AG04450 (cell line): ENCODE measurements at regions not wholly inside any gene's neighbourhood (a gene's known extent, or its start where the extent isn't known, plus 50 kb on each side); places are given as distances from the start of the nearest gene placed in this dataset.

Experiments
- CTCF ChIA-PET: fragments of 300-600, 350-600 bp; formaldehyde crosslinking; extraction: SDS; loops from one replicate; lab custom pipeline; 2022; ENCODE audit warnings: antibody characterized with exemption, inconsistent platforms; lab: Charles Lee
- POLR2A ChIA-PET: fragments of 350-600 bp; formaldehyde crosslinking; extraction: SDS; loops from one replicate; lab custom pipeline; 2021; ENCODE audit warnings: antibody characterized with exemption, inconsistent platforms; lab: Yijun Ruan, JAX
- DNase-seq: peaks from one replicate; pipeline ENCODE4 v3.0.0-alpha.2; 2011; ENCODE audit warnings: low read depth, low spot score
- H3K27ac ChIP-seq: one replicate; pipeline ENCODE4 v1.5.1; 2012; ENCODE audit warnings: low read depth, low read length, control low read depth
- H3K27me3 ChIP-seq: one replicate; pipeline ENCODE4 v1.6.0; 2012; ENCODE audit warnings: low read length; ENCODE audit not compliant: control insufficient read depth, insufficient read depth
- H3K4me3 ChIP-seq: 2 replicates; pipeline ENCODE4 v1.5.1; 2011; ENCODE audit warnings: mild to moderate bottlenecking, low read depth, low read length, control low read depth
- H3K9me3 ChIP-seq: 2 replicates; pipeline ENCODE4 v1.5.1; 2012; ENCODE audit warnings: low read length; ENCODE audit not compliant: control insufficient read depth, insufficient read depth
- CTCF ChIP-seq: IDR thresholded peaks from 2 replicates; pipeline ENCODE4 v1.5.1; 2011; ENCODE audit warnings: low read depth, low read length, control low read depth, inconsistent platforms

GRCh38 chr12:92419201-92419600, 273.6 kb upstream of the BTG1 start:
- no peak for DNase-seq
- no peak for TF ChIP-seq CTCF
- Histone ChIP-seq H3K27me3 (no peaks in the 10 kb centered on the region), H3K4me3 (no peak overlapping the region), H3K9me3 (no peaks in the 10 kb centered on the region), H3K27ac (no peak overlapping the region)
- ChIA-PET CTCF (no interaction called here), POLR2A (no interaction called here)

- no peaks in the 10 kb centered on the region for H3K27me3 ChIP-seq
- ChIA-PET CTCF (interaction anchor here (1.4 kb wide), 1 partner anchor 10 kb away, joined by 3 read pairs; no protein-coding TSS in a partner anchor), POLR2A (no interaction called here)
- no peak overlapping the region for H3K27ac ChIP-seq
- no peaks in the 10 kb centered on the region for H3K9me3 ChIP-seq
- DNase-seq = no peak
- no peak for TF ChIP-seq CTCF
- no peak overlapping the region for H3K4me3 ChIP-seq
Measured at GRCh38 chr12:92418381-92418780, 272.7 kb upstream of the BTG1 start.

- DNase-seq = no peak
- no peak overlapping the region for H3K4me3 ChIP-seq
- ChIA-PET CTCF (interaction anchor here (1.4 kb wide), 1 partner anchor 9 kb away, joined by 3 read pairs; no protein-coding TSS in a partner anchor), POLR2A (no interaction called here)
- no peaks in the 10 kb centered on the region for H3K9me3 ChIP-seq
- H3K27ac ChIP-seq = no peak overlapping the region
- TF ChIP-seq CTCF = no peak
- H3K27me3 ChIP-seq = no peaks in the 10 kb centered on the region
Measured at GRCh38 chr12:92417373-92417772, 271.7 kb upstream of the BTG1 start.

GRCh38 chr12:92416385-92416812, 270.8 kb upstream of the BTG1 start:
- CTCF ChIA-PET = no interaction called here

More at GRCh38 chr12:92416385-92416812, 270.8 kb upstream of the BTG1 start:
- Histone ChIP-seq H3K27ac (no peak overlapping the region), H3K27me3 (no peaks in the 10 kb centered on the region), H3K4me3 (no peak overlapping the region), H3K9me3 (no peaks in the 10 kb centered on the region)
- no peak for TF ChIP-seq CTCF
- POLR2A ChIA-PET = no interaction called here
- DNase-seq = no peak
